Uterus (tissue), 2 donors: ENCODE measurements at regions not wholly inside any gene's neighbourhood (a gene's known extent, or its start where the extent isn't known, plus 50 kb on each side); places are given as distances from the start of the nearest gene placed in this dataset.

Experiments used
- POLR2A ChIP-seq, 2 donors: fragments of 450-650 bp; IDR thresholded peaks; one replicate each; pipeline ENCODE4 v1.6.1; 2016; ENCODE audit warnings: antibody characterized with exemption in 2 of 2, mild to moderate bottlenecking in 1 of 2, moderate library complexity in 1 of 2
- TF ChIP-seq, protein P1 (sequence below), 4 experiments: fragments of 200-600 bp in 2 of 4; fragments of 450-650 bp in 2 of 4; sonication (generic) in 2 of 4; IDR thresholded peaks; one replicate each; pipeline ENCODE4 v1.5.1; 2016 to 2019; ENCODE audit warnings: antibody characterized with exemption in 4 of 4, mild to moderate bottlenecking in 2 of 4, moderate library complexity in 1 of 4

DNA sequence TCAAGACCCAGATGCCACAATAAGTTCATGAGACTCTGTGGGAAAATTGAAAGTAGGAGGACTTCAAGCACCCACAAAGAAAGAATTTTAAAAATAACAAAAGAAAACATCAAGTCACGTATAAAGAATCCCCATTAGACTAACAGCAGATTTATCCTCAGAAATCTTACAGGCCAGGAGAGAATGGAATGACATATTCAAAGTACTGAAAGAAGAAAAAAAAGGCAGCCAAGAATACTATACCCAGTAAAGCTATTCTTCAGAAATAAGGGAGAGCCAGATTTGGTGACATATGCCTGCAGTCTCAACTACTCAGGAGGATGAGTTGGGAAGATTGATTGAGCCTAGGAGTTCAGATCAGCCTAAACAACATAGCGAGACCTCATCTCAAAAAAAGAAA lies 84.3 kb upstream of the CD53 start:
- TF ChIP-seq, protein P1, sequence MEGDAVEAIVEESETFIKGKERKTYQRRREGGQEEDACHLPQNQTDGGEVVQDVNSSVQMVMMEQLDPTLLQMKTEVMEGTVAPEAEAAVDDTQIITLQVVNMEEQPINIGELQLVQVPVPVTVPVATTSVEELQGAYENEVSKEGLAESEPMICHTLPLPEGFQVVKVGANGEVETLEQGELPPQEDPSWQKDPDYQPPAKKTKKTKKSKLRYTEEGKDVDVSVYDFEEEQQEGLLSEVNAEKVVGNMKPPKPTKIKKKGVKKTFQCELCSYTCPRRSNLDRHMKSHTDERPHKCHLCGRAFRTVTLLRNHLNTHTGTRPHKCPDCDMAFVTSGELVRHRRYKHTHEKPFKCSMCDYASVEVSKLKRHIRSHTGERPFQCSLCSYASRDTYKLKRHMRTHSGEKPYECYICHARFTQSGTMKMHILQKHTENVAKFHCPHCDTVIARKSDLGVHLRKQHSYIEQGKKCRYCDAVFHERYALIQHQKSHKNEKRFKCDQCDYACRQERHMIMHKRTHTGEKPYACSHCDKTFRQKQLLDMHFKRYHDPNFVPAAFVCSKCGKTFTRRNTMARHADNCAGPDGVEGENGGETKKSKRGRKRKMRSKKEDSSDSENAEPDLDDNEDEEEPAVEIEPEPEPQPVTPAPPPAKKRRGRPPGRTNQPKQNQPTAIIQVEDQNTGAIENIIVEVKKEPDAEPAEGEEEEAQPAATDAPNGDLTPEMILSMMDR (IDR thresholded peaks at IDR 0.05) = no peak
- no peak for TF ChIP-seq POLR2A (IDR thresholded peaks at IDR 0.05)
